DND-41 (cell line): ENCODE measurements at regions not wholly inside any gene's neighbourhood (a gene's known extent, or its start where the extent isn't known, plus 50 kb on each side); places are given as distances from the start of the nearest gene placed in this dataset.

ENCODE experiments used
- ATAC-seq: fragments of 200-7000 bp; cut with Tn5 transposase; 3 replicates; pipeline ENCODE4 v1.9.1; 2021; ENCODE audit warnings: low read depth; ENCODE audit not compliant: insufficient read depth
- DNase-seq: peaks from one replicate; pipeline ENCODE4 v3.0.0-alpha.2; 2020
- H2AFZ ChIP-seq: 2 replicates; pipeline ENCODE4 v1.6.0; 2012; ENCODE audit warnings: low read depth, low read length
- H3K27ac ChIP-seq: 2 replicates; pipeline ENCODE4 v1.5.1; 2012; ENCODE audit warnings: low read length, inconsistent platforms
- H3K27me3 ChIP-seq: fragments of 200-600 bp; sonication (generic); 2 replicates; pipeline ENCODE4 v1.6.0; 2012; ENCODE audit warnings: low read length, mild to moderate bottlenecking, inconsistent platforms; ENCODE audit not compliant: insufficient read depth, poor library complexity
- H3K36me3 ChIP-seq: 2 replicates; pipeline ENCODE4 v1.5.1; 2012; ENCODE audit warnings: low read length, inconsistent platforms; ENCODE audit not compliant: insufficient read depth
- H3K4me1 ChIP-seq: 2 replicates; pipeline ENCODE4 v1.5.1; 2012; ENCODE audit warnings: mild to moderate bottlenecking, low read length; ENCODE audit not compliant: insufficient read depth
- H3K4me2 ChIP-seq: 2 replicates; pipeline ENCODE4 v1.6.0; 2012; ENCODE audit warnings: mild to moderate bottlenecking, moderate library complexity, low read length, inconsistent platforms; ENCODE audit not compliant: insufficient read depth
- H3K4me3 ChIP-seq, 2 experiments: fragments of 200-600 bp in 1 of 2; shearing (Covaris generic) in 1 of 2; 2 replicates each; pipeline ENCODE4 v1.5.1; 2012 to 2016; ENCODE audit warnings: inconsistent platforms in 2 of 2, low read length in 2 of 2, mild to moderate bottlenecking in 2 of 2, low read depth in 1 of 2, moderate library complexity in 1 of 2
- H3K79me2 ChIP-seq: 2 replicates; pipeline ENCODE4 v1.6.0; 2012; ENCODE audit warnings: low read length, inconsistent platforms; ENCODE audit not compliant: insufficient read depth
- H3K9ac ChIP-seq: 2 replicates; pipeline ENCODE4 v1.6.0; 2012; ENCODE audit warnings: low read depth, mild to moderate bottlenecking, inconsistent platforms, low read length, moderate library complexity
- H3K9me3 ChIP-seq: 2 replicates; pipeline ENCODE4 v1.5.1; 2012; ENCODE audit warnings: low read length, moderate library complexity, mild to moderate bottlenecking, inconsistent platforms; ENCODE audit not compliant: insufficient read depth, severe bottlenecking
- H4K20me1 ChIP-seq: 2 replicates; pipeline ENCODE4 v1.6.0; 2012; ENCODE audit warnings: low read length; ENCODE audit not compliant: insufficient read depth
- EZH2 ChIP-seq: IDR thresholded peaks from 3 replicates; pipeline ENCODE4 v1.6.1; 2012; ENCODE audit warnings: borderline replicate concordance, low read depth, mild to moderate bottlenecking, moderate library complexity, low read length, inconsistent platforms; ENCODE audit not compliant: severe bottlenecking
- TF ChIP-seq, protein P1 (sequence below): IDR thresholded peaks from 2 replicates; pipeline ENCODE4 v1.5.1; 2012; ENCODE audit warnings: borderline replicate concordance, low read length, moderate library complexity, mild to moderate bottlenecking; ENCODE audit not compliant: poor library complexity, severe bottlenecking; ENCODE audit errors: extremely low read depth

DNA sequence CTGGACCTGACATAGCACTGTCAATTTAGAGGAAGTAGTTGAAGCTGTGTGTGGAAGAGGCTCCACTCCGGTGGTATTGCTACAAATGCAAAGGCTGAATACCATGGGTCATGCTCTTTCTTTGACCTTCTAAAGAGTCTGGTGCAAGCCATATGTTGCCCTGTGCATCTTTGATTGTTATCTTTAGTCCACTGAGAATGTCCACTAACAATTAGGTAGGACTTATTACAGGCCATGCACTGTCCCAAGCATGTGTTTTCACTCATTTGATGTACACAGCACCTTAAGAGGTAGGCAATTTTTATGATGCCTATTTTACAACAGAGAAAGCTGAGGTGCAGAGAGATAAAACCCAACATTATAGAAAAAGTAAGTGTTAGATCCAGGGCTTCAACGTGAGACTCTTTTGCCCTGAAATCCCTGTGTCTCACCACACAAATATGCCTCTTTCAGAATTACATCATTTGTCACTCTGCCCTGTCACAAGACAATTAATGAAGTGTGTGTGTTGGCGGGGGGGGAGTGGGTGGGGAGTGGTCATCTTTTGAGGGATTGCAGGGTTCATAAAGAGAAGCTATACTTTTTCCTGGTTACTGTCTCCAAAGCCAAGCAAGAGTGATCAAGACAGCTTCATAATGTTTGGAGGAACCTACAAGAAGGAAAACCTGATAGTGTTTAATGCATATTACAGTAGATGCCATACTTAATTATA, 637.6 kb upstream of the IGFBP3 start:
- Histone ChIP-seq H3K4me1 (no peaks in the 10 kb centered on the region), H3K27ac (no peak overlapping the region), H3K9ac (no peak overlapping the region), H3K4me3 (no peak overlapping the region), H3K27me3 (no peaks in the 10 kb centered on the region), H4K20me1 (no peaks in the 10 kb centered on the region), H2AFZ (no peak overlapping the region), H3K4me2 (no peak overlapping the region), H3K9me3 (no peaks in the 10 kb centered on the region), H3K36me3 (no peaks in the 10 kb centered on the region), H3K79me2 (no peaks in the 10 kb centered on the region)
- TF ChIP-seq, protein P1, sequence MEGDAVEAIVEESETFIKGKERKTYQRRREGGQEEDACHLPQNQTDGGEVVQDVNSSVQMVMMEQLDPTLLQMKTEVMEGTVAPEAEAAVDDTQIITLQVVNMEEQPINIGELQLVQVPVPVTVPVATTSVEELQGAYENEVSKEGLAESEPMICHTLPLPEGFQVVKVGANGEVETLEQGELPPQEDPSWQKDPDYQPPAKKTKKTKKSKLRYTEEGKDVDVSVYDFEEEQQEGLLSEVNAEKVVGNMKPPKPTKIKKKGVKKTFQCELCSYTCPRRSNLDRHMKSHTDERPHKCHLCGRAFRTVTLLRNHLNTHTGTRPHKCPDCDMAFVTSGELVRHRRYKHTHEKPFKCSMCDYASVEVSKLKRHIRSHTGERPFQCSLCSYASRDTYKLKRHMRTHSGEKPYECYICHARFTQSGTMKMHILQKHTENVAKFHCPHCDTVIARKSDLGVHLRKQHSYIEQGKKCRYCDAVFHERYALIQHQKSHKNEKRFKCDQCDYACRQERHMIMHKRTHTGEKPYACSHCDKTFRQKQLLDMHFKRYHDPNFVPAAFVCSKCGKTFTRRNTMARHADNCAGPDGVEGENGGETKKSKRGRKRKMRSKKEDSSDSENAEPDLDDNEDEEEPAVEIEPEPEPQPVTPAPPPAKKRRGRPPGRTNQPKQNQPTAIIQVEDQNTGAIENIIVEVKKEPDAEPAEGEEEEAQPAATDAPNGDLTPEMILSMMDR = no peak
- TF ChIP-seq EZH2 = no peak
- DNase-seq = no peak
- no peak for ATAC-seq

DNA sequence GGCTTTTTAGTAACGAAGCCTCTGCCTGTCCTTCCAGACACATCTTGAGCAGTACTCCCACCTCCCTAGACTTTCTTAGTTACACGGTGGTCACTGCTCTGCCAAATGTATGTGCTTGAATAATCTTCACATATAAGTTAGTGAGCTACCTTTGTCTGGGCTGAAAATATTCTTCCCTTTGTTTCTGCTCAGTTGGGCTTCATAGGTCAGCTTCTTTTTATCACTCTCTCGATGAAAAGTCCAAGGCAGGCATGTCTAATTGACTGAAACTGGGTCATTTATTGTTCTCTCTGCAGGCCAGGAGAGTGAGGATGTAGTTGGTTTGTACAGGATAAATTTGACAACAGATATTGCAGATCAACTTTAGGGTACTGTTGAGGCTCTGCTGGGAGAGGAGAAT, 636.7 kb upstream of the IGFBP3 start:
- Histone ChIP-seq H3K79me2 (no peaks in the 10 kb centered on the region), H3K9me3 (no peaks in the 10 kb centered on the region), H2AFZ (no peak overlapping the region), H3K4me3 (no peak overlapping the region), H3K27me3 (no peaks in the 10 kb centered on the region), H3K4me1 (no peaks in the 10 kb centered on the region), H3K36me3 (no peaks in the 10 kb centered on the region), H3K4me2 (no peak overlapping the region), H4K20me1 (no peaks in the 10 kb centered on the region), H3K9ac (no peak overlapping the region), H3K27ac (no peak overlapping the region)
- no peak for DNase-seq
- TF ChIP-seq, protein P1 = no peak
- no peak for TF ChIP-seq EZH2
- ATAC-seq = no peak

DNA sequence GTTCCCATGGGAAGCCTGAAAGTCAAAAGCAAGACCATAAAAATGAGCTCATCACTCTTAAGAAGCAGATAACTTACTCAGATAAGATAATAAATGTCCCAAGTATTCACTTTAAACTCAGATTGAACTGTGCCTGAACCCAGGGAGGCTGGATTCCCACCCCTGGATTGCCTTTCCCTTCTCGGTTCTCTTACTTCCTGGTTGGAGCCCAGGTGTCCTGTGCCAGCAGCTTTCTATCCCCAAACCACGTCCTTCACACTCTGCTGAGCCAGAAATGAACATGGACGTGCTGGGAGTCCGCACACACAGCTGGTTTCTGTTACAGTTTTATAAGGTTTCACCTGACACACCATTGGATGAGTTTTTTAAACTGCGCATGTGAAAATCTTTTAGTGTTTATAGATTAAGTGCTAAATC, 636.2 kb upstream of the IGFBP3 start:
- H3K4me2 ChIP-seq = no peak overlapping the region
- no peaks in the 10 kb centered on the region for H3K4me1 ChIP-seq
- H2AFZ ChIP-seq = no peak overlapping the region
- no peaks in the 10 kb centered on the region for H4K20me1 ChIP-seq
- H3K9me3 ChIP-seq = no peaks in the 10 kb centered on the region
- H3K27me3 ChIP-seq = no peaks in the 10 kb centered on the region
- H3K4me3 ChIP-seq = no peak overlapping the region
- TF ChIP-seq EZH2 = no peak
- TF ChIP-seq, protein P1 = no peak
- no peaks in the 10 kb centered on the region for H3K36me3 ChIP-seq
- no peaks in the 10 kb centered on the region for H3K79me2 ChIP-seq
- ATAC-seq (no peak), DNase-seq (no peak)
- H3K27ac ChIP-seq = no peak overlapping the region
- H3K9ac ChIP-seq = no peak overlapping the region
